GM23338 (cell line): ENCODE measurements at regions not wholly inside any gene's neighbourhood (a gene's known extent, or its start where the extent isn't known, plus 50 kb on each side); places are given as distances from the start of the nearest gene placed in this dataset.

Experiments used
- ATAC-seq: fragments of 200-7000 bp; cut with Tn5 transposase; 3 replicates; pipeline ENCODE4 v1.9.1; 2020
- DNase-seq: peaks from one replicate; pipeline ENCODE4 v3.0.0-alpha.2; 2015; ENCODE audit warnings: low spot score
- H2AFZ ChIP-seq: fragments of 200-600 bp; sonication (generic); 2 replicates; pipeline ENCODE4 v1.8.0; 2016; ENCODE audit warnings: antibody characterized with exemption, mild to moderate bottlenecking, moderate library complexity
- H3F3A ChIP-seq: fragments of 200-600 bp; sonication (generic); replicated peaks from 2 replicates; pipeline ENCODE4 v1.8.0; 2017; ENCODE audit warnings: antibody characterized with exemption, mixed run types, low read depth
- H3K27ac ChIP-seq: fragments of 200-600 bp; sonication (generic); 2 replicates; pipeline ENCODE4 v1.6.1; 2016; ENCODE audit warnings: low read depth
- H3K27me3 ChIP-seq: fragments of 200-600 bp; sonication (generic); 2 replicates; pipeline ENCODE4 v1.8.0; 2016; ENCODE audit warnings: mild to moderate bottlenecking, mixed run types, moderate library complexity; ENCODE audit not compliant: insufficient read depth
- H3K36me3 ChIP-seq: fragments of 200-600 bp; sonication (generic); 2 replicates; pipeline ENCODE4 v1.8.0; 2016; ENCODE audit warnings: mild to moderate bottlenecking; ENCODE audit not compliant: insufficient read depth
- H3K4me1 ChIP-seq: fragments of 200-600 bp; sonication (generic); 2 replicates; pipeline ENCODE4 v1.8.0; 2016; ENCODE audit warnings: mild to moderate bottlenecking, moderate library complexity; ENCODE audit not compliant: insufficient read depth
- H3K4me2 ChIP-seq: fragments of 200-600 bp; sonication (generic); 2 replicates; pipeline ENCODE4 v1.7.1; 2017; ENCODE audit warnings: mixed run types
- H3K4me3 ChIP-seq: fragments of 200-600 bp; sonication (generic); 2 replicates; pipeline ENCODE4 v1.6.1; 2016; ENCODE audit warnings: mixed run types
- H3K79me2 ChIP-seq: fragments of 200-600 bp; sonication (generic); replicated peaks from 2 replicates; pipeline ENCODE4 v1.8.0; 2017; ENCODE audit warnings: mild to moderate bottlenecking; ENCODE audit not compliant: insufficient read depth
- H3K9me2 ChIP-seq: fragments of 200-600 bp; sonication (generic); 2 replicates; pipeline ENCODE4 v1.8.0; 2017; ENCODE audit not compliant: insufficient read depth
- H4K20me1 ChIP-seq: fragments of 200-600 bp; sonication (generic); replicated peaks from 2 replicates; pipeline ENCODE4 v1.8.0; 2017; ENCODE audit warnings: mild to moderate bottlenecking; ENCODE audit not compliant: insufficient read depth
- H3K27ac Mint-ChIP-seq: 2 replicates; pipeline ENCODE4 v1.8.0; 2020; ENCODE audit warnings: inconsistent platforms, mild to moderate bottlenecking, moderate library complexity, mixed read lengths
- H3K27me3 Mint-ChIP-seq: 3 replicates; pipeline ENCODE4 v1.8.0; 2022; ENCODE audit warnings: low read depth, mild to moderate bottlenecking, moderate library complexity, mixed read lengths, inconsistent platforms; ENCODE audit not compliant: insufficient read depth, poor library complexity
- H3K36me3 Mint-ChIP-seq: 3 replicates; pipeline ENCODE4 v1.8.0; 2021; ENCODE audit warnings: low read depth, mild to moderate bottlenecking, inconsistent platforms, moderate library complexity, mixed read lengths
- H3K4me1 Mint-ChIP-seq: 3 replicates; pipeline ENCODE4 v1.8.0; 2020; ENCODE audit warnings: mild to moderate bottlenecking, inconsistent platforms, mixed read lengths
- H3K4me3 Mint-ChIP-seq: 3 replicates; pipeline ENCODE4 v1.8.0; 2021; ENCODE audit warnings: moderate library complexity, mild to moderate bottlenecking, inconsistent platforms, mixed read lengths
- H3K9me3 Mint-ChIP-seq: 3 replicates; pipeline ENCODE4 v1.8.0; 2020; ENCODE audit warnings: moderate library complexity, mild to moderate bottlenecking, inconsistent platforms, mixed read lengths
- ETS1 ChIP-seq: IDR thresholded peaks from 2 replicates; pipeline ENCODE4 v1.6.1; 2016; ENCODE audit warnings: antibody characterized with exemption
- EZH2phosphoT487 ChIP-seq: fragments of 200-600 bp; sonication (generic); IDR thresholded peaks from one replicate; pipeline ENCODE4 v1.8.1; 2018; ENCODE audit warnings: antibody characterized with exemption; ENCODE audit not compliant: unreplicated experiment
- JUNB ChIP-seq: IDR thresholded peaks from one replicate; pipeline ENCODE4 v1.6.1; 2016; ENCODE audit warnings: antibody characterized with exemption; ENCODE audit not compliant: unreplicated experiment
- POLR2AphosphoS5 ChIP-seq: IDR thresholded peaks from 2 replicates; pipeline ENCODE4 v1.6.1; 2016; ENCODE audit warnings: antibody characterized with exemption, low read depth
- STAT1 ChIP-seq: IDR thresholded peaks from one replicate; pipeline ENCODE4 v1.6.1; 2016; ENCODE audit warnings: antibody characterized with exemption; ENCODE audit not compliant: unreplicated experiment
- ZNF114 ChIP-seq: fragments of 250-450 bp; sonication (Bioruptor Pico); IDR thresholded peaks from 2 replicates; pipeline ENCODE4 v1.5.0; 2020; ENCODE audit warnings: mild to moderate bottlenecking, moderate library complexity
- ZNF331 ChIP-seq: fragments of 250-450 bp; sonication (Bioruptor Pico); IDR thresholded peaks from 2 replicates; pipeline ENCODE4 v1.5.0; 2020; ENCODE audit warnings: low read depth, mild to moderate bottlenecking, moderate library complexity
- TF ChIP-seq, protein P1 (sequence below): IDR thresholded peaks from one replicate; pipeline ENCODE4 v1.6.1; 2018; ENCODE audit warnings: antibody characterized with exemption; ENCODE audit not compliant: unreplicated experiment
- TF ChIP-seq, protein P2 (sequence below), 2 experiments: fragments of 200-600 bp in 1 of 2; sonication (generic) in 1 of 2; conservative IDR thresholded peaks; 2 replicates each; pipeline versions ENCODE4 v1.5.1 to v1.6.1; 2016 to 2017; ENCODE audit warnings: antibody characterized with exemption in 2 of 2, low read depth in 2 of 2, mild to moderate bottlenecking in 2 of 2, moderate library complexity in 1 of 2

- TF ChIP-seq JUNB: no peak
- no peak for TF ChIP-seq STAT1
- no peak for TF ChIP-seq ZNF331 (CRISPR knock-in tag)
Observed at GRCh38 chr14:34318014-34318413, 144.0 kb downstream of the SPTSSA start (continued).

DNA sequence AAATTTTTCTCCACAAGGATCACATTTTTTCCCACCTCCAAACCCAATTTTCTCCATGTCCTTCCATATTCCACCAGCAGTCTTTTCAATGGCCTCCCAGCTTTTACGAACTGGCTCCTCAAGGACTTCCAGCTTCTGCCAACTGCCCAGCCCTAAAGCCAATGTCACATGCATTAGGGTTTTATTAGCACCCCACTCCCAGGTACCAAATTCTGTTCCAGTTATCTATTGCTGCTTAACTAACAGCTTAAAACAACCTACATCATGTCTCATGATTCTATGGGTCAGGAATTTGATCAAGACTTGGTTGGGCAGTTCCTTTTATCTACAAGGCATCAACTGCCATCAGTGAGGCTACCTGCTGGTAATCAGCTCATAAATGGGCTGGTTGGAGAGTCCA lies 151.3 kb downstream of the SPTSSA start:
- Mint-ChIP-seq H3K27ac (no peak overlapping the region), H3K27me3 (no peaks in the 10 kb centered on the region), H3K36me3 (no peaks in the 10 kb centered on the region), H3K4me3 (no peak overlapping the region), H3K4me1 (no peaks in the 10 kb centered on the region), H3K9me3 (peaks cover 3% of the 10 kb centered on the region; the same call in 1 of the 3 replicates)
- no peaks in the 10 kb centered on the region for H3F3A ChIP-seq
- no peaks in the 10 kb centered on the region; the same call in 1 of the 2 replicates for H3K36me3 ChIP-seq
- H3K4me2 ChIP-seq: no peak overlapping the region
- ATAC-seq (no peak), DNase-seq (no peak)
- 0 out of 2 replicates have a peak, but pooled peaks cover 7% of the 10 kb centered on the region for H3K9me2 ChIP-seq
- H3K27ac ChIP-seq: no peak overlapping the region
- H3K79me2 ChIP-seq: no peaks in the 10 kb centered on the region
- H2AFZ ChIP-seq: no peak overlapping the region
- H3K27me3 ChIP-seq: no peaks in the 10 kb centered on the region
- H3K4me1 ChIP-seq: no peaks in the 10 kb centered on the region
- TF ChIP-seq, protein P1, sequence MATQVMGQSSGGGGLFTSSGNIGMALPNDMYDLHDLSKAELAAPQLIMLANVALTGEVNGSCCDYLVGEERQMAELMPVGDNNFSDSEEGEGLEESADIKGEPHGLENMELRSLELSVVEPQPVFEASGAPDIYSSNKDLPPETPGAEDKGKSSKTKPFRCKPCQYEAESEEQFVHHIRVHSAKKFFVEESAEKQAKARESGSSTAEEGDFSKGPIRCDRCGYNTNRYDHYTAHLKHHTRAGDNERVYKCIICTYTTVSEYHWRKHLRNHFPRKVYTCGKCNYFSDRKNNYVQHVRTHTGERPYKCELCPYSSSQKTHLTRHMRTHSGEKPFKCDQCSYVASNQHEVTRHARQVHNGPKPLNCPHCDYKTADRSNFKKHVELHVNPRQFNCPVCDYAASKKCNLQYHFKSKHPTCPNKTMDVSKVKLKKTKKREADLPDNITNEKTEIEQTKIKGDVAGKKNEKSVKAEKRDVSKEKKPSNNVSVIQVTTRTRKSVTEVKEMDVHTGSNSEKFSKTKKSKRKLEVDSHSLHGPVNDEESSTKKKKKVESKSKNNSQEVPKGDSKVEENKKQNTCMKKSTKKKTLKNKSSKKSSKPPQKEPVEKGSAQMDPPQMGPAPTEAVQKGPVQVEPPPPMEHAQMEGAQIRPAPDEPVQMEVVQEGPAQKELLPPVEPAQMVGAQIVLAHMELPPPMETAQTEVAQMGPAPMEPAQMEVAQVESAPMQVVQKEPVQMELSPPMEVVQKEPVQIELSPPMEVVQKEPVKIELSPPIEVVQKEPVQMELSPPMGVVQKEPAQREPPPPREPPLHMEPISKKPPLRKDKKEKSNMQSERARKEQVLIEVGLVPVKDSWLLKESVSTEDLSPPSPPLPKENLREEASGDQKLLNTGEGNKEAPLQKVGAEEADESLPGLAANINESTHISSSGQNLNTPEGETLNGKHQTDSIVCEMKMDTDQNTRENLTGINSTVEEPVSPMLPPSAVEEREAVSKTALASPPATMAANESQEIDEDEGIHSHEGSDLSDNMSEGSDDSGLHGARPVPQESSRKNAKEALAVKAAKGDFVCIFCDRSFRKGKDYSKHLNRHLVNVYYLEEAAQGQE: no peak
- TF ChIP-seq EZH2phosphoT487: no peak
- TF ChIP-seq, protein P2, sequence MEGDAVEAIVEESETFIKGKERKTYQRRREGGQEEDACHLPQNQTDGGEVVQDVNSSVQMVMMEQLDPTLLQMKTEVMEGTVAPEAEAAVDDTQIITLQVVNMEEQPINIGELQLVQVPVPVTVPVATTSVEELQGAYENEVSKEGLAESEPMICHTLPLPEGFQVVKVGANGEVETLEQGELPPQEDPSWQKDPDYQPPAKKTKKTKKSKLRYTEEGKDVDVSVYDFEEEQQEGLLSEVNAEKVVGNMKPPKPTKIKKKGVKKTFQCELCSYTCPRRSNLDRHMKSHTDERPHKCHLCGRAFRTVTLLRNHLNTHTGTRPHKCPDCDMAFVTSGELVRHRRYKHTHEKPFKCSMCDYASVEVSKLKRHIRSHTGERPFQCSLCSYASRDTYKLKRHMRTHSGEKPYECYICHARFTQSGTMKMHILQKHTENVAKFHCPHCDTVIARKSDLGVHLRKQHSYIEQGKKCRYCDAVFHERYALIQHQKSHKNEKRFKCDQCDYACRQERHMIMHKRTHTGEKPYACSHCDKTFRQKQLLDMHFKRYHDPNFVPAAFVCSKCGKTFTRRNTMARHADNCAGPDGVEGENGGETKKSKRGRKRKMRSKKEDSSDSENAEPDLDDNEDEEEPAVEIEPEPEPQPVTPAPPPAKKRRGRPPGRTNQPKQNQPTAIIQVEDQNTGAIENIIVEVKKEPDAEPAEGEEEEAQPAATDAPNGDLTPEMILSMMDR (conservative IDR thresholded peaks at IDR 0.05; ENCODE audit: low read depth in 2 of 2): no peak
- TF ChIP-seq ZNF114 (CRISPR knock-in tag): no peak
- no peak for TF ChIP-seq ETS1
- no peak for TF ChIP-seq POLR2AphosphoS5
- H3K4me3 ChIP-seq: no peak overlapping the region
- no peaks in the 10 kb centered on the region for H4K20me1 ChIP-seq
